Keratinocyte (primary cell): ENCODE measurements at regions not wholly inside any gene's neighbourhood (a gene's known extent, or its start where the extent isn't known, plus 50 kb on each side); places are given as distances from the start of the nearest gene placed in this dataset.

Experiments used
- EZH2 ChIP-seq: IDR thresholded peaks from one replicate; pipeline ENCODE4 v1.6.1; 2012; ENCODE audit warnings: inconsistent platforms, mild to moderate bottlenecking, low read length, moderate library complexity
- TF ChIP-seq, protein P1 (sequence below), 3 experiments: IDR thresholded peaks in 1 of 3; conservative IDR thresholded peaks in 1 of 3; optimal IDR thresholded peaks in 1 of 3; 2 replicates in 2 of 3; 3 replicates in 1 of 3; pipeline versions ENCODE3 to v1.5.1; 2011; ENCODE audit warnings: low read length in 3 of 3, mild to moderate bottlenecking in 3 of 3, moderate library complexity in 2 of 3, control low read depth in 1 of 3, inconsistent platforms in 1 of 3; ENCODE audit not compliant: insufficient read depth in 2 of 3; ENCODE audit errors: extremely low read depth in 1 of 3

DNA sequence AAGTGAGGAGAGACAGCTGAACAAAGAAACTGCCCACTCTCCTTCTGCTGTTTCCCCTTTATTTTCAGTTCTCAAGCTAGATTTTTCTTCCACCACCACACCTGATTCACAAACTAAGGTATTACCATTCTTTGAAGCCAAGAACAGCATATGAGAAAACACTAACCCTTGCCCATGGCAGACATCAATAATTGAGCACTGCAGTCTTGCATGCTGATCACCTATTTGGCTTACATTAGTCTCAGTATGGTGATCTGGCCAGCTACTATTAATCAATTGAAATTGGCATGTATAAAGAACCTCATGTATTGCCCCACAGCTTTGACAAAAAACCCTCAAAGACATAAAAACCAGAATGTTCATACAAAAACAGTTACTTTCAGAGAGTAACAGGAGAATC lies 166.3 kb downstream of the SAMD5 start:
- TF ChIP-seq, protein P1, sequence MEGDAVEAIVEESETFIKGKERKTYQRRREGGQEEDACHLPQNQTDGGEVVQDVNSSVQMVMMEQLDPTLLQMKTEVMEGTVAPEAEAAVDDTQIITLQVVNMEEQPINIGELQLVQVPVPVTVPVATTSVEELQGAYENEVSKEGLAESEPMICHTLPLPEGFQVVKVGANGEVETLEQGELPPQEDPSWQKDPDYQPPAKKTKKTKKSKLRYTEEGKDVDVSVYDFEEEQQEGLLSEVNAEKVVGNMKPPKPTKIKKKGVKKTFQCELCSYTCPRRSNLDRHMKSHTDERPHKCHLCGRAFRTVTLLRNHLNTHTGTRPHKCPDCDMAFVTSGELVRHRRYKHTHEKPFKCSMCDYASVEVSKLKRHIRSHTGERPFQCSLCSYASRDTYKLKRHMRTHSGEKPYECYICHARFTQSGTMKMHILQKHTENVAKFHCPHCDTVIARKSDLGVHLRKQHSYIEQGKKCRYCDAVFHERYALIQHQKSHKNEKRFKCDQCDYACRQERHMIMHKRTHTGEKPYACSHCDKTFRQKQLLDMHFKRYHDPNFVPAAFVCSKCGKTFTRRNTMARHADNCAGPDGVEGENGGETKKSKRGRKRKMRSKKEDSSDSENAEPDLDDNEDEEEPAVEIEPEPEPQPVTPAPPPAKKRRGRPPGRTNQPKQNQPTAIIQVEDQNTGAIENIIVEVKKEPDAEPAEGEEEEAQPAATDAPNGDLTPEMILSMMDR (optimal IDR thresholded peaks at IDR 0.05 in 1 of 3, IDR thresholded peaks at IDR 0.05 in 1 of 3, conservative IDR thresholded peaks at IDR 0.05 in 1 of 3; ENCODE audit: extremely low read depth in 1 of 3, insufficient read depth in 2 of 3, low read length in 3 of 3) = no peak
- TF ChIP-seq EZH2 = no peak
